Smooth muscle cell (in vitro differentiated cells): ENCODE measurements at regions not wholly inside any gene's neighbourhood (a gene's known extent, or its start where the extent isn't known, plus 50 kb on each side); places are given as distances from the start of the nearest gene placed in this dataset.

Experiments used
- DNase-seq: peaks from one replicate; lab custom pipeline; 2025; ENCODE audit not compliant: unreplicated experiment; lab: John Stamatoyannopoulos, UW
- H2AFZ ChIP-seq: fragments of 200-600 bp; sonication (generic); 2 replicates; pipeline ENCODE4 v1.6.0; 2016; ENCODE audit warnings: antibody characterized with exemption, low read depth, mild to moderate bottlenecking
- H3F3A ChIP-seq: fragments of 200-600 bp; sonication (generic); 2 replicates; pipeline ENCODE4 v1.6.0; 2017; ENCODE audit warnings: antibody characterized with exemption, low read depth
- H3K27ac ChIP-seq: fragments of 200-600 bp; sonication (generic); 2 replicates; pipeline ENCODE4 v1.5.1; 2016; ENCODE audit warnings: low read depth, mild to moderate bottlenecking
- H3K27me3 ChIP-seq: fragments of 200-600 bp; sonication (generic); 2 replicates; pipeline ENCODE4 v1.6.1; 2016; ENCODE audit warnings: low read depth, mild to moderate bottlenecking
- H3K36me3 ChIP-seq: fragments of 200-600 bp; sonication (generic); 2 replicates; pipeline ENCODE4 v1.5.1; 2016; ENCODE audit warnings: low read depth
- H3K4me1 ChIP-seq: fragments of 200-600 bp; sonication (generic); 2 replicates; pipeline ENCODE4 v1.5.1; 2016; ENCODE audit warnings: low read depth
- H3K4me2 ChIP-seq: fragments of 200-600 bp; sonication (generic); 2 replicates; pipeline ENCODE4 v1.6.0; 2016; ENCODE audit warnings: mild to moderate bottlenecking
- H3K4me3 ChIP-seq: fragments of 200-600 bp; sonication (generic); 2 replicates; pipeline ENCODE4 v1.5.1; 2016; ENCODE audit warnings: mild to moderate bottlenecking
- H3K79me2 ChIP-seq: fragments of 200-600 bp; sonication (generic); 2 replicates; pipeline ENCODE4 v1.6.0; 2016; ENCODE audit warnings: low read depth, mild to moderate bottlenecking
- H3K9ac ChIP-seq: fragments of 200-600 bp; sonication (generic); 2 replicates; pipeline ENCODE4 v1.6.0; 2016; ENCODE audit warnings: low read depth
- H3K9me3 ChIP-seq: fragments of 200-600 bp; sonication (generic); replicated peaks from 2 replicates; pipeline ENCODE4 v1.5.1; 2016; ENCODE audit warnings: low read depth
- H4K20me1 ChIP-seq: fragments of 200-600 bp; sonication (generic); 2 replicates; pipeline ENCODE4 v1.6.0; 2016; ENCODE audit warnings: low read depth
- CTCF ChIP-seq: fragments of 200-600 bp; sonication (generic); IDR thresholded peaks from 2 replicates; pipeline ENCODE4 v1.5.1; 2017; ENCODE audit warnings: borderline replicate concordance, mild to moderate bottlenecking, antibody characterized with exemption; ENCODE audit not compliant: insufficient read depth, poor library complexity, severe bottlenecking
- WGBS: methylation state at CpG from one replicate; pipeline ENCODE4 v1.1.7; 2016; ENCODE audit warnings: low lambda C conversion rate; 5-methylcytosine and 5-hydroxymethylcytosine counted together

DNA sequence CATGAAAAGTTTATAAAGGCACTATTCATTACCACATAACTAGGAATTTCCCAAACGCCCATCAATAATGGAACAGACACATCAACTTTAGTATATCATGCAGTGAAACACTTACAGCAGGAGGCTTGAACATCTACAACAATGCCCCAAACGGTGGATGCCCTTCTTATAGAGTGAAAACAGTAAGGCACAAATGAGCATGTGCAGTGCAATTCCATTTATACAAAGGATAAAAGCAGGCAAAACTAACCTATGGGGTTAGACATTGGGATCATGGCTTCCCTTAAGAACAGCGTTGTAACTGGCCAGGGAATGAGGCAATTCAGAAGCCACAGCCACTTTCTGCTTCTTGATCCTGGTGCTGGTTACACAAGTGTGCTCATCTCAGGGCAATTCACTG lies 1363.0 kb downstream of the TBC1D22A start:
- H3K4me2 ChIP-seq: no peak overlapping the region
- H3K79me2 ChIP-seq: no peaks in the 10 kb centered on the region
- H3K9me3 ChIP-seq: no peaks in the 10 kb centered on the region
- no peak overlapping the region for H3K27ac ChIP-seq
- H2AFZ ChIP-seq: no peak overlapping the region
- H3K27me3 ChIP-seq: no peaks in the 10 kb centered on the region
- TF ChIP-seq CTCF: no peak
- no peaks in the 10 kb centered on the region for H3F3A ChIP-seq
- H3K9ac ChIP-seq: no peak overlapping the region
- no peaks in the 10 kb centered on the region for H3K4me1 ChIP-seq
- H3K36me3 ChIP-seq: no peaks in the 10 kb centered on the region
- H3K4me3 ChIP-seq: no peak overlapping the region
- DNase-seq: no peak
- WGBS: 75% methylated on average over 3 of the region's 3 CpGs
- H4K20me1 ChIP-seq: no peaks in the 10 kb centered on the region

GRCh38 chr22:48121984-48122383 lies 1359.5 kb downstream of the TBC1D22A start:
- Histone ChIP-seq H3K9ac (no peak overlapping the region), H3F3A (no peaks in the 10 kb centered on the region), H3K79me2 (no peaks in the 10 kb centered on the region), H4K20me1 (no peaks in the 10 kb centered on the region), H3K27ac (no peak overlapping the region), H3K4me3 (no peak overlapping the region), H3K27me3 (no peaks in the 10 kb centered on the region), H3K4me1 (no peaks in the 10 kb centered on the region), H3K9me3 (no peaks in the 10 kb centered on the region), H3K36me3 (no peaks in the 10 kb centered on the region), H2AFZ (no peak overlapping the region), H3K4me2 (no peak overlapping the region)
- TF ChIP-seq CTCF: no peak
- DNase-seq: no peak
- 92% methylated on average over 16 of the region's 16 CpGs for WGBS

DNA sequence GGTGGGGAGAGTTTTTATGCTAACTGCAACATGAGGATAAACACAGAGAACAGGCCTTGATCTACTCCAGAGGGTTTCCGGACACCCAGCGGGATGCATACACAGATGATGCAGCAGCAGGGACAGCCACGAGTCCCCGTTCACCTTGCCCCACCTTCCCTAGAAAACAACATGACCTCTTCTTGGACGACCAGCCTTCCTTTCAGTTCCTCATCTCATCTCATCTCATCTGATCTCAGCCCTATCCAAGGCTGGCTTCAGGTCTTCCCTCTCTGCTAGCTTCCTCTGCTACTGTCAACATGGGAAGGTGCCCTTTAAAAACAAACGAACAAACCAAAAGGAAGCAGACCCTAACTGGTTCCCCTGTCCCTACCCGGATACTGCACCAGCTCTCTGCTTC lies 1356.2 kb downstream of the TBC1D22A start:
- WGBS: 91% methylated on average over 7 of the region's 7 CpGs
- Histone ChIP-seq H3K27me3 (no peaks in the 10 kb centered on the region), H3K9ac (no peak overlapping the region), H3F3A (no peaks in the 10 kb centered on the region), H3K4me1 (no peaks in the 10 kb centered on the region), H3K9me3 (no peaks in the 10 kb centered on the region), H4K20me1 (no peaks in the 10 kb centered on the region), H3K27ac (no peak overlapping the region), H3K79me2 (no peaks in the 10 kb centered on the region), H3K4me3 (no peak overlapping the region), H3K36me3 (no peaks in the 10 kb centered on the region), H3K4me2 (no peak overlapping the region), H2AFZ (no peak overlapping the region)
- no peak for DNase-seq
- no peak for TF ChIP-seq CTCF

GRCh38 chr22:48116871-48117270 lies 1354.4 kb downstream of the TBC1D22A start:
- H3K9me3 ChIP-seq: no peaks in the 10 kb centered on the region
- no peak overlapping the region for H3K9ac ChIP-seq
- no peaks in the 10 kb centered on the region for H4K20me1 ChIP-seq
- H3K36me3 ChIP-seq: no peaks in the 10 kb centered on the region
- H3K4me1 ChIP-seq: no peaks in the 10 kb centered on the region
- no peak for TF ChIP-seq CTCF
- no peak overlapping the region for H2AFZ ChIP-seq
- H3K27ac ChIP-seq: no peak overlapping the region
- no peaks in the 10 kb centered on the region for H3K27me3 ChIP-seq
- DNase-seq: no peak
- H3K4me3 ChIP-seq: no peak overlapping the region
- H3F3A ChIP-seq: no peaks in the 10 kb centered on the region
- no peak overlapping the region for H3K4me2 ChIP-seq
- H3K79me2 ChIP-seq: no peaks in the 10 kb centered on the region
- 85% methylated on average over 4 of the region's 4 CpGs for WGBS
